Keratinocyte (primary cell): ENCODE measurements at regions not wholly inside any gene's neighbourhood (a gene's known extent, or its start where the extent isn't known, plus 50 kb on each side); places are given as distances from the start of the nearest gene placed in this dataset.

Experiments
- EZH2 ChIP-seq: IDR thresholded peaks from one replicate; pipeline ENCODE4 v1.6.1; 2012; ENCODE audit warnings: inconsistent platforms, mild to moderate bottlenecking, low read length, moderate library complexity
- TF ChIP-seq, protein P1 (sequence below), 3 experiments: IDR thresholded peaks in 1 of 3; conservative IDR thresholded peaks in 1 of 3; optimal IDR thresholded peaks in 1 of 3; 2 replicates in 2 of 3; 3 replicates in 1 of 3; pipeline versions ENCODE3 to v1.5.1; 2011; ENCODE audit warnings: low read length in 3 of 3, mild to moderate bottlenecking in 3 of 3, moderate library complexity in 2 of 3, control low read depth in 1 of 3, inconsistent platforms in 1 of 3; ENCODE audit not compliant: insufficient read depth in 2 of 3; ENCODE audit errors: extremely low read depth in 1 of 3

GRCh38 chr20:40305303-40305702, 383.7 kb downstream of the MAFB start:
- TF ChIP-seq, protein P1, sequence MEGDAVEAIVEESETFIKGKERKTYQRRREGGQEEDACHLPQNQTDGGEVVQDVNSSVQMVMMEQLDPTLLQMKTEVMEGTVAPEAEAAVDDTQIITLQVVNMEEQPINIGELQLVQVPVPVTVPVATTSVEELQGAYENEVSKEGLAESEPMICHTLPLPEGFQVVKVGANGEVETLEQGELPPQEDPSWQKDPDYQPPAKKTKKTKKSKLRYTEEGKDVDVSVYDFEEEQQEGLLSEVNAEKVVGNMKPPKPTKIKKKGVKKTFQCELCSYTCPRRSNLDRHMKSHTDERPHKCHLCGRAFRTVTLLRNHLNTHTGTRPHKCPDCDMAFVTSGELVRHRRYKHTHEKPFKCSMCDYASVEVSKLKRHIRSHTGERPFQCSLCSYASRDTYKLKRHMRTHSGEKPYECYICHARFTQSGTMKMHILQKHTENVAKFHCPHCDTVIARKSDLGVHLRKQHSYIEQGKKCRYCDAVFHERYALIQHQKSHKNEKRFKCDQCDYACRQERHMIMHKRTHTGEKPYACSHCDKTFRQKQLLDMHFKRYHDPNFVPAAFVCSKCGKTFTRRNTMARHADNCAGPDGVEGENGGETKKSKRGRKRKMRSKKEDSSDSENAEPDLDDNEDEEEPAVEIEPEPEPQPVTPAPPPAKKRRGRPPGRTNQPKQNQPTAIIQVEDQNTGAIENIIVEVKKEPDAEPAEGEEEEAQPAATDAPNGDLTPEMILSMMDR (optimal IDR thresholded peaks at IDR 0.05 in 1 of 3, IDR thresholded peaks at IDR 0.05 in 1 of 3, conservative IDR thresholded peaks at IDR 0.05 in 1 of 3; ENCODE audit: extremely low read depth in 1 of 3, insufficient read depth in 2 of 3, low read length in 3 of 3): no peak
- no peak for TF ChIP-seq EZH2
